GM18909 (cell line): ENCODE measurements at regions not wholly inside any gene's neighbourhood (a gene's known extent, or its start where the extent isn't known, plus 50 kb on each side); places are given as distances from the start of the nearest gene placed in this dataset.

Experiments
- ATAC-seq: cut with Tn5 transposase; IDR thresholded peaks from one replicate; pipeline ENCODE4 v1.9.1; 2021; ENCODE audit warnings: mild to moderate bottlenecking; ENCODE audit not compliant: unreplicated experiment, poor library complexity

DNA sequence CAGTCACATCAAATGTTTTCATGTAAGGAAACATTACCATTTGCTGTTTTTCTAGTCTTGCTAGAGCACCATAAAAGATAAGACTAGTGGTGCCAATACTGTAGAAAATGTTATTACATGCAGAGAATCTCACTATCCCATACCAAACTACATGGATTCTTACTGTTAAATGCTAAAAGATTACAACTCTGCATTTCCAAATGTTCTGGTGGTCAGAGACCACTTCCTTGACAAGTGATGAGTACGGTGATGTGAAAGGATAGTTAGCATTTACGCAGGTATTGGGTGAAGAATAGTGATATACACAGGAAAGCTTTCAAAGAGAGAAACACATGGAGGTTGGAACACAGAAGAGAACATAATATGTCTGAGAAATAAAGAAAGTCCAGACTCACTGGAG lies 98.2 kb downstream of the GGTLC2 start:
- no peak for ATAC-seq

DNA sequence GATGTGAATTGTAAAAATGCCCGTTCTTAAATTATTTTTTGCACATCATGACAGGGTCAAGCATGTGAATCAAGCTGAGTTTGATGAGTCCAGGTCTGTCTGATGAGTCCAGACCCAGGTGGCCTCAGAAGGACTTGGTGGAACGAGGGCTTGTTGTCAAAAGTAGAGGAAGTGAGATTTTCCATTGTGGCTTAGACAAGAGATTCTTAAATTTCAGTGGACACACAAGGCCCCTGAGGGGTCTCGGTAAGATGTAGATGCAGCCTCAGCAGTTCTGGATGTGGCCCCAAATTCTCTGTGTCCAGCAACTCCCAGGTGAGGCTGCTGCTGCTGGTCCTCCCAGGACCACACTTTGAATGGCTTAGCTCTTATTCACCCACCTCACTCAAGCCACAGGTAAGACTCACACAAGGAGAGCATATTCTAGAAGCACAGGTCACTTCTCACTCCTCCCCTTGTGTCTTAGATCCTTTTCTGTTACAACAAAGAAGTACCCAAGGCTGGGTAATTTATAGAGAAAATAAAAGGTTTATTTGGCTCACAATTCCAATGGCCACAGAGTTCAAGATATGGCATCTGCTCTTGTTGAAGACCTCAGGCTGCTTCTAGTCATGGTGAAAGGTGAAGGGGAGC lies 98.8 kb downstream of the GGTLC2 start:
- no peak for ATAC-seq

DNA sequence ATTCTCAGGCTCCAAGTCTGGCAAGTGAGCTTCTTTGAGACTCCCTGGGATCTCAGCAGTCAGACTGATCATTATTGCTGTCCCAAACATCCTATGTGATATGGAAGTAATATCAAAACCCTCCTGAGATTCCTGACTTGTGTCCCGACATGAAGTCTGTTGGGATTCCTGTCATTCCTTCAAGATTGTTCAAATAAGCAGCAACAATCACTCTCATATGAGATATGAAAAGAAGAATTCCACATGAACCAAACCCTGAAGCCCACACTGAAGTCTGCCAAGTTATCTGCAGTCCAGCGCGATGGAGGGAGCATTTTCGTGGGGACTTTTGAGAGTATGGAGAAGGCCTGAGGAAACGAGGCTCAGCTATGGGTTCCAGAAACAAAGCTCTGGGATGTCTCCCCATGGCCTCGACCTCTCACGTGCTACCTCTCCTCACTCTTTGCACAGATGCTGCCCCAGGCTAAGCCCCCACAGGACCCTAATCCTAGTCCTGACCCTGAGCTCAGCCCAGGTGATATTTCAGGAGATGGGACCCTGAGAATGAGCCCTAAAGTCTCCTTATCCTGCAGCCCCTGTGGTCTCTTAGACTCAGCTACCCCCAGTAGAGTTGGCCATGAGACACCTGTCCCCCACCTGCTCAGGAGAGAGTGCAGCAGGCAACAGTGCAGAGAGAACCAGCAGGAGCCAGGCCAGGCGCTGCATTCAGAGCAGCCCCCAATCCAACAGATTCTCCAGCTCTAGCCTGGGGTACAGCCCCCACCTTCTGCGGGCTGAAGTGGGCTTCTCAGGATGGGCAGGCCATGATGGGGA lies 100.2 kb downstream of the GGTLC2 start:
- no peak for ATAC-seq

DNA sequence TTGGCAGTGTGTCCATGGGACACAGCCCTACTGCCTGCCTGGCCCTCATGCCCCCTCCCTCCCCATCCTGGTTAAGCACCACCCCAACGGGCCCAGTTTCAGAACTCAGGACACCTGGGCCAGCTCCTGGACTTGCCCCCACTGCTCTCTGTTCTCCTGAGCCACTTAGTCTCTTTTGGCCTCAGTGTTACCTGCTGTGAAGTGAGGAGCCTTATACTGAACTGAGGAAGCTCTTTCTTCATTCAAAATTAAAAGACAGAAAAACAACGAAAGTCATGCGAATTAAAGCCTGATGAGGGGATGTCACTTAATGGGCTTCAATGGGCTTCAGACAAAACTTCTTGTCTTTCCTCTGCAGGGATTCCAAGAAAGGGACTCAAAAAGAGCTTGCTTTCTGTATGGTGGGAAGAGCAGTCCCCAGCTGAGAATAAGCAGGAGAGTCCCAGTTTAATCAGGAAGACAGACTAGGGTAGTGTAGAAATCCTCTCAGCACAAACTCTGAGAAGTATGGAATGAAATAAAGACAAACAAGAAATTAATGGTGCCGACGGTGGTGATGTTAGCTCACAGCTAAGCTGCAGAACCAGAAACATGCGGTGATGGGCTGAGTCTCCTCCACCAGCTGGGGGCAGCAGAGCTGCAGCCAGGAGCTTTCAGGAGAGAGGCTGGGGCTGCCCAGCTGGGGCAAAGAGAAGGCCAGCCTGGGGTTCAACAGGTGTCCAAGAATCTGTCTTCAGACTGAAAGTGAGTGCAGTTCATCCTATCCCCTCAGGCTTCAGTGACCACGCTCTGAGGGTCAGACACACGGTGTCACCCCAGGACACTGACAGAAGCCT lies 101.0 kb downstream of the GGTLC2 start:
- no peak for ATAC-seq

DNA sequence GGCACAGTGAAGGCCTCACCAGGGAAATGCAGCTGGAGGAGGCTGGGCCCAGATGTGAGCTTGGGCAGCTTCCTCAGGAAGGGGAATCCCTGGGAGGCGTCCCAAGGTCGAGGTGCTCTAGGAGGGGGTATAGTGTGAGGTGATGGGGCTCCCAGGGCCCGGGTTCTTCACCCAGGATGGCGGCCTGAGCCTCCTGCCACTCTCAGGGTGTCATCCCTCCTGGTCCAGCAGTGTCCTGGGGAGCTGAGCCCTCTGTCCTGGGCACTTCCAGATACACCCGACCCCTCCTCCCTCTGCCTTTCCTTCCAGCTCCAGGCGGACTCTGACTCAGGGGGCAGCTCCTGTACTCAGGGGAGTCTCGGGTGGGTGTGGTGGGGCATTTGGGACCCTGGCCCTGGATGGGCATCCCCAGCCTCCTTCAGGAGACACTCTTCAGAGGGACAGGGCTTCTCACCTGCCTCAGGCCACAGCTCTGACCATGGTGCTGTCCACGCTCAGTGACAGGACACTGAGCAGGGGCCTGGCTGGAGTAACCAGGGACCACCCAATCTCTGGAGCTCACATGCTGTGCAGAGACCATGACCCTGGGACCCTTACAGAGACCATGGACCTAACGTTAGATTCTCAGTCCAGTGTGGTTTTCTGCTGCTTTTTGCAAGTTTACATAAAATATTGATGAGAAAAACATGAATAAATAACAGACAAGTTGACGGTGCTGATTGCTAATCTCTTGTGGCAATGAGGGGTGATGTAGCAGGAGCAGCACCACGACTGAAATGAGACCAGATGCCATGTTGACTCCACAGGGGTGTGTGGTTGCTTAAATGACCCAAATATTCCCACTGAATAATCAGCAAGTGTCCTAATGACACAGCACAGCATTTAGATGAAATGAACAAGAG lies 101.9 kb downstream of the GGTLC2 start:
- ATAC-seq = no peak

DNA sequence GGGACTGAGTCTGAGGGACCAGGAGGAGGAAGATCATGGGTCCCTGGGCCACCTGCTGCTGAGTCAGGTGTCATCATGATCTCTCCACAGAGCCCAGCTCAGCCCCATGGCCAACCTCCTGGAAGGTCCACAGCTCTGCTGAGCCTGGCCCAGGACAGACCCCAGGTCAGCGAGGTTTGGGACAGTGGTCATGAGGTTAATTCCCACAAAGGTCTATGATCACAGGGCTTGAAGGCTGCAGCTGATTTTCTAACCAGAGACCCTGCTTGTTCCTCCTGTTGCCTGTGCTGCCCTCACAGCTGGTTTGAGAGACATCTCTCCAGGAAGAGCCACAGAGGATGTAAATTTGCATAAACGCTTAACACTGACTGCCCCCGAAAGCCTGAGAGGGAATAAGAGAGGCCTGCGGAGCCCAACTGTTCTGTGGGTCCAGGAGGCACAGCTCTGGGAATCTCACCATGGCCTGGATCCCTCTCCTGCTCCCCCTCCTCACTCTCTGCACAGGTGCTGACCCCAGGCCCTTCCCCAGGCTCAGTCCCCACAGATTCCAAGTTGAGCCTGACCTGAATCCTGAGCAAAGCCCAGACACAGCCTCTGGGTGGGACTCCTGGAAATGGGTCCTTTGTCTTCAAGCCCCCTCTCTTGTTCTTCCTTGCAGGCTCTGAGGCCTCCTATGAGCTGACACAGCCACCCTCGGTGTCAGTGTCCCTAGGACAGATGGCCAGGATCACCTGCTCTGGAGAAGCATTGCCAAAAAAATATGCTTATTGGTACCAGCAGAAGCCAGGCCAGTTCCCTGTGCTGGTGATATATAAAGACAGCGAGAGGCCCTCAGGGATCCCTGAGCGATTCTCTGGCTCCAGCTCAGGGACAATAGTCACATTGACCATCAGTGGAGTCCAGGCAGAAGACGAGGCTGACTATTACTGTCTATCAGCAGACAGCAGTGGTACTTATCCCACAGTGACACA lies 102.8 kb downstream of the GGTLC2 start:
- peak; percentile 52 for ATAC-seq

DNA sequence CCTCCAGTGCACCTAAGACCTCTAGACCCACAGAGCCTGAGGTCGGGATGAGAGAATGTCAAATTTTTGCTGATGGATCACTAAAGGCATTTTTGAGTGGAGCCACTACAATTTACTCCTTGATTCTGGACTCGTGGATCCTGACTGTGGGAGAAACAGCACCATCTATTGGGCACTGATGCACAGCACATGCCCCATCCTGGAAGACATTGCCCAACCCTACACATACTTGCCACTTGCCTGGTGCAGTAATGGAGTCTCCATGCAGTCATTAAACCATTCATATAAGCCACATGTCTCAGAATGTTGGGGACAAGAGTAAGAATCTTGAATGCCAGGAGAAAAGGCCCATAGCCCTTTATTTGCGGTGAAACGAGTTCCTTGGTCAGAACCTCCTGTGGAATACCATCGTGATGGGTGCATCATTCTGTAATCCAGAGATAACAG lies 103.9 kb downstream of the GGTLC2 start:
- no peak for ATAC-seq

DNA sequence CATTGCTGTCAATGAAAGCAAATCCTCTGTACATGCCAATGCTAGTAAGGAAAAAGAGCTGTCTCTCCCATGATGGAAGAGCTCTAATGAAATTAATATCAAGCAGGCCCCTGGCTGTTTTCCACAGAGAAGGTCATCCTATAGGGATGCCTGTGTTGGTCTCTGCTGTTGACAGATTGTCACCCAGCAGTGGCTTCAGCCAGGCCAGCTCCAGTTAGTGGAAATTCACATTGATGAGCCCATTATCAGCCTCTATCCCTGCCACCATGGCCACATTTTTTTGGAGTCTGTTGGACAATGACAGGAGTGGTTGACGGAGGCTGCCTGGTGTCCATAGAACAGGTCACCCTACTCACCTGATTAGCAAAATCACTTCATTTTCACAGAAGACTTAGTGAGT lies 104.3 kb downstream of the GGTLC2 start:
- ATAC-seq = no peak

DNA sequence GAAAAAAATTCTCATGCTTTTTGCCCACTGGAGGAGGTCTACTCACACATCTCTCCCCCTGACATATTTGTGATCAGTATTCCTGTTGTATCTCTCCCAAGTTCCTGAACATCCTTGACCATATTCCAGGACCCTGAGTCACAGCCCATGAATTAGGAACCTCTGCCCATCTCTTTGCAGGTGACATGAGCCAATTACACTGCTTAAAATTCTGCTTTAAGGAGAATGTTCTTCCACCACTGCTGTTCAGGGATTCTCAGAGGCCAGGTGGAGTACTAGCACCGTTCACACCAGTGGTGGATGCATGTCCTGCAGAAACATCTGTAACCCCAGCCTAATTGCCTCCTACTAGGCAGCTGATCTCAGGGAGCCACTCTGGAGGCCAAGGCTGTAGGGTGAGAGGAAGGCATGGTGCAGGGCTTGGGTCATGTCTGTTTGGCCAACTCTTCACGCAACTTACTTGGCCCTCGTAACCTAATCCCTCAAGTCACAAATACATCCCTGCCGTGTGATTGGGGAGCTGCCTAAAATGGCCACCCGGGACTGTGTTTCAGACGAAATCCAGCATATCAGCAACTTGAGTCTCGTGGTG lies 104.8 kb downstream of the GGTLC2 start:
- no peak for ATAC-seq

DNA sequence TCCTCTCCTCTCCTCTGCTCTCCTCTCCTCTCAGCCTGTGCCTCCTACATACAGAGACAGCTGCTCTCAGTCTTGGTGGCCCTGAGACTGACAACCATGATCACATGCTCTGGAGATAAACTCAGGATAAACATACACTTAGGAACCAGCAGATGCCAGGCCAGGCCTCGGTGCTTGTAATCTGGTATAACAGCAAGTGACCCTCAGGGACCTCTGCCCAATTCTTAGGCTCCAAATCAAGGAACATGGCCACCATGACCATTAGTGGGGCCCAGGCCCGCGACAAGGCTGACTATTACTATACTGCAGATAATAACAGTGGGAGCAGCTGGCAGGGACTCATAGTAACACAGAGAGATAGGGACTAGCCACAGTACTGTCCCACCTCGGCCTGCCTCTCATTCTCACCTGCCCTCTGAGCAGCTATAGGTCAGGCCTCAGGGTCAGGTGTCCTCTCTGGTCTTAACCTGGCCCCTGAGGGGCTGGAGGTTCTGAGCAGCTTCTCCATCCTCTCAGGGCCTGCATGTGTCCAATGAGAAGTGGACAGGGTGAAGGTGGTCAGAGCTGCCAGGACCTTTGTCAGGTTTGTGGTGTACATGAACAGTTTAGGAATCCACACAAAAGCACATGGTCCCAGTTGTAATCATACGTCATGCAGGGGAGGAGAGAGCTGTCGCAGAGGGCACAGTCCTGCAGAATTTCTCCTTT lies 106.1 kb downstream of the GGTLC2 start:
- no peak for ATAC-seq

DNA sequence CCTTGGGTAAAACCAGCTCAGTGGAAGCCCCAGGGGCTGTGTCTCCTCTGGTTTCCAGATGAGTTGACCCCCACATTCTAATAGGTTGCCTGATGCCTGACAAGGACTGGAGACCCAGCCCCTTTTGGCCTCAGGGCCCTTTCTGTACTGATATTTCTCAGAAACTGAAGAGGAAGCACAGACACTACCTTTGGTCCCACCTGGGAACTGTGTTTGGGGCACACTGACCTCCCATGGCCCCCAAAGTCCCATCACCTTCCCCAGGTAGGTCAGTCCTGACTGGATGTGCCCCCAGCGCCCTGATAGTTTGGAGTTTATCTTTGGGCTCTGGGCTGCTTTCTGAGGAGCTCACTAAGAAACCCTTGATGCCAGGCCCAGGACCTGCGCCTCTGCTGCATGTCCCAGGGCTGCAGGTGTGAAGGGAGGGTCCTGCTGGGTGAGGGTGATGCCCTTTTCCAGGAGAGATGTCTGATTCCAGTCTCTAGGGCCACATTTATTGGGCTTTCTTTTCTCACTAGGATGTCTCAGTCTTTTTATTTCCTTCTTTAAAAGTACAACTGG lies 106.7 kb downstream of the GGTLC2 start:
- no peak for ATAC-seq

DNA sequence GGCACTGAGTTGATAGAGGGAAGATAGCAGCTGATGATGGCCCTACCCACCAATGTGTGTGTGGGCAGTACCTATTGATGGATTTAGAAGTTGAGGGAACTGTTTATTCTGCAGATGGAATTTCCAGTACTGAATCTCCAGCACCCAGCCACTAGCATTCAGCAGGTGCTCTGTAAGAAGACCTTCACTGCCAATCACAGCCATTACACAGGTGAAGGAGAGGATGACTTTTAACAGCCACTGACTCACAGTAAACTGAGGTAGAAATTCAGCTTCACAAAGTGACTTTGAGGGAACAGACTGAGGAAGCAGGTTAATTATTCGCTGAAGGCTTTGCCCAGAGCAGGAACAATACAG lies 107.8 kb downstream of the GGTLC2 start:
- ATAC-seq = no peak

DNA sequence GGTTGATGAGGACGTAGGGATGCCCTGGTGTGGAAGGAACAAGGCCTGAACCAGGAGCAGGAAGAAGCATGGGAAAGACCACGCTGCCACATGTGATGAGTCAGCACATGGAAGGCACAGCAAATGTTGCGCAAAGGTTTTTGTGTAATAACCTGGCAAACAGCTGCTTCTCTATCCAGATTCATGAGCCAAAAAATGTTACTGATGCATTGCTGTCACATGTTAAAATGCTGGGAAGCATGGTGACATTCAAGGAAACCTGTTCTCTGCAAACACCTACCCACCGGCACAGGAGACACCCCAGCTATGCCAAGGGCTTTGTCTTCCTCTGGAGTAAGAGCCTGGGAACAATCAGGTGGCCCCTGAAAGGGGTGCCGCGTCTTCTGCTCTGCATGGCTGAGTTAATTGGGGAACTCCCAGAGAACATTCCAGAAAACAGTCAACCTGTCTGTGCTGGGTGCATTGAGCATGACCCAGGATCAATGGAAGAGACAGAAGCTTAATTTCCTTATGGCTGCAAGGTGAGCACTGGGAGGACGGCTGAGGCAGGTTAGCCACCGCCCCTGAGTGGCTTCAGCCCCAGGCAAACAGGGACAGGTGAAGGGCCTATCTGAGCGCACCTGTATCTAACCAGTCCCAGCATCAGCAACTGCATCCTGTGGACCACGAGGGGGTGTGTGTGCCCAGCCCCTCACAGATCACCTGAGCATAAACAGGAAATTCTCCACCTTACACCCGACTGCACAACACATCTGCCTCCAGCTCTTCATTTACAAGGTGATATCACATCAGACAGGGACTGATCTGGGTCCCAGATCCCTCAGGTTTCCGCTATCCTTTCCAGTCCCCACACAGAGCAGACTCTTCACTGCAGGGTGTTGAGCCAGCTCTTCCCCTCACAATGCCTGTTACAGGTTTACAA lies 108.4 kb downstream of the GGTLC2 start:
- ATAC-seq = no peak

DNA sequence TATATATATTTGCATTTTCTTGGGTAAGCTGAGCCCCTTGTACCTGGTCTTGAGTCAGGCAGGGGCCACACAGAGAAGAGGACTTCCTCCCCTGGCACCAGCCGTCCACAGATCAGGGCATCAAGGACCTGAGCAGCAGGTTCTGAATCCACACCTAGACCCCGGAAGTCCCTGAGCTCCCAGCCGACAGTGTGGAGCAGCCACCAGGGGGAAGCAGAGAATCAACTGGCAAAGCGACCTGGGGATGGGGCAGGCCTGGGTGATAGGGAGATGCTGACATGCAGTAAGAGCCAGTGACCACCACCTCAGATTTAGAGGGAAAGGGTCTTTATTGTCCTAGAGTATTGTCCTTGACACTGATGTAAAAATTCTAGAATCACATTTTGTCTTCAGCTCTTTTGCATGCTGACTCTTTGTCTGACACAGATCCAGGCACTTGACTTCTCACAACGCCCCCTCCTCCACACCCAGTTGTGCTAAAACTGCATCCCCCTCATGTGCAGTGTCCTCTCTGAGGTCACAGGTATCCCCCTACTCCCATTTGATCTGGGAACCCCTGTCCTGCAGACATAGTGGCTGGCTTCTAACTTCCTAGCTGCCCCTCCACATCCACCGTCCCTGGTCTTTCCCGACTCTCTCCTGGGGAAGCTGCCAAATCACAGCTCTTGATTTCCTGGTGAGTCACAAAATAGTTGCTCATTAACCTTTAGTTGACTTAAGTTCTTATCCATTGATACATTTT lies 109.3 kb downstream of the GGTLC2 start:
- ATAC-seq = no peak

DNA sequence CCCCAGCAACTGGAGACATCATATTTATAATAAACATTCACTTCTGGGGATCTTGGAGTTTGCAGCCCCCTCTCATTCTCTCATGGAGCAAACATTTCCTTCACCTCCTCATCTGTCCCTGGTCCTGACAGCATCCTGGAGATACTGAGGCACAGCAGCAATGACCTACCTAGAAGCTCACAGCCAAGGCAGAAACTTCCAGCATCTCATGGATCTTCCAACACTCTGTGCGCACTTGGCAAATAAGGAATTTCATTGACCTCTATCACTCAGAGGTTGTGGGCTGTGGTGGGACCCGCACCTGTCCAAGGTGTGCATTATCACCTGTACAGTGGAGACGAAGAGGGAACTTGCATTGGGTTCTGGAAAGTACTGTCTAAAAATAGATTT lies 109.8 kb downstream of the GGTLC2 start:
- ATAC-seq = no peak
